MCF 10A (cell line): ENCODE measurements at regions not wholly inside any gene's neighbourhood (a gene's known extent, or its start where the extent isn't known, plus 50 kb on each side); places are given as distances from the start of the nearest gene placed in this dataset.

Experiments used
- BruUV-seq: library from RNA; stranded (reverse); fragments of 400-500 nt; replicated peaks from 2 replicates; lab custom pipeline; 2021; lab: Mats Ljungman, UMichigan
- CTCF ChIA-PET: fragments of 300-600 bp; sonication (Branson Sonifier 250); formaldehyde crosslinking; extraction: SDS; loops from one replicate; lab custom pipeline; 2021; ENCODE audit warnings: antibody characterized with exemption, inconsistent platforms; lab: Yijun Ruan, JAX
- POLR2A ChIA-PET: fragments of 300-600, 350-650 bp; sonication (Branson Sonifier 250); formaldehyde crosslinking; extraction: SDS; loops from one replicate; lab custom pipeline; 2020; ENCODE audit warnings: antibody characterized with exemption, inconsistent platforms; lab: Yijun Ruan, JAX
- DNase-seq: peaks from one replicate; pipeline ENCODE4 v3.0.0-alpha.2; 2018; ENCODE audit not compliant: unreplicated experiment
- H3K27ac Mint-ChIP-seq: one replicate; pipeline ENCODE4 v1.8.0; 2022; ENCODE audit warnings: mild to moderate bottlenecking, low read depth, mixed read lengths; ENCODE audit not compliant: unreplicated experiment
- H3K27me3 Mint-ChIP-seq: one replicate; pipeline ENCODE4 v1.8.0; 2022; ENCODE audit warnings: mixed read lengths; ENCODE audit not compliant: insufficient read depth, unreplicated experiment
- H3K36me3 Mint-ChIP-seq: one replicate; pipeline ENCODE4 v1.8.0; 2022; ENCODE audit warnings: mild to moderate bottlenecking, moderate library complexity, mixed read lengths; ENCODE audit not compliant: insufficient read depth, unreplicated experiment
- H3K4me1 Mint-ChIP-seq: one replicate; pipeline ENCODE4 v1.8.0; 2022; ENCODE audit warnings: mixed read lengths; ENCODE audit not compliant: insufficient read depth, unreplicated experiment
- H3K4me3 Mint-ChIP-seq: one replicate; pipeline ENCODE4 v1.8.0; 2022; ENCODE audit warnings: mild to moderate bottlenecking, moderate library complexity, mixed read lengths; ENCODE audit not compliant: unreplicated experiment
- H3K9me3 Mint-ChIP-seq: one replicate; pipeline ENCODE4 v1.8.0; 2022; ENCODE audit warnings: mixed read lengths; ENCODE audit not compliant: unreplicated experiment
- CTCF ChIP-seq: fragments of 200-600 bp; IDR thresholded peaks from one replicate; pipeline ENCODE4 v1.8.0; 2022; ENCODE audit warnings: antibody characterized with exemption, mild to moderate bottlenecking; ENCODE audit not compliant: unreplicated experiment
- intact Hi-C: fragments of 100-400 bp; cut with micrococcal nuclease; formaldehyde crosslinking; loops from 2 replicates; pipeline ENCODE4 v1.14.1; 2022

GRCh38 chr1:75990686-75991085 is 58.5 kb upstream of the ASB17 start:
- TF ChIP-seq CTCF: no peak
- no peaks in the 10 kb centered on the region for H3K4me1 Mint-ChIP-seq
- no peak for DNase-seq
- ChIA-PET POLR2A (interaction anchor here (0.7 kb wide), 1 partner anchor 133 kb away, joined by 5 read pairs; no protein-coding TSS in a partner anchor), CTCF (interaction anchor here (0.6 to 2.6 kb wide), 33 partner anchors 9 to 1357 kb away, joined by 3 to 29 read pairs (median 4); no protein-coding TSS in a partner anchor)
- H3K36me3 Mint-ChIP-seq: no peaks in the 10 kb centered on the region
- BruUV-seq: no TSS peak
- H3K27ac Mint-ChIP-seq: no peak overlapping the region
- H3K9me3 Mint-ChIP-seq: no peaks in the 10 kb centered on the region
- intact Hi-C loops: loop anchor here (1.0 to 5.0 kb wide), 5 partner anchors 82 to 1152 kb away; no protein-coding TSS in a partner anchor
- no peak overlapping the region for H3K4me3 Mint-ChIP-seq
- no peaks in the 10 kb centered on the region for H3K27me3 Mint-ChIP-seq

- BruUV-seq: no TSS peak
- peak; percentile 86 for TF ChIP-seq CTCF
Observed at GRCh38 chr1:75991497-75992114, 59.4 kb upstream of the ASB17 start.

GRCh38 chr1:75992312-75992711 is 60.1 kb upstream of the ASB17 start:
- H3K4me3 Mint-ChIP-seq: no peak overlapping the region
- peak; percentile 27 for DNase-seq
- no peak overlapping the region for H3K27ac Mint-ChIP-seq
- intact Hi-C loops: loop anchor here (5.0 kb wide), 3 partner anchors 150 to 1150 kb away; no protein-coding TSS in a partner anchor
- ChIA-PET CTCF (interaction anchor here (0.6 to 2.6 kb wide), 6 partner anchors 11 to 281 kb away, joined by 3 to 29 read pairs (median 4); no protein-coding TSS in a partner anchor), POLR2A (no interaction called here)
- no peaks in the 10 kb centered on the region for H3K27me3 Mint-ChIP-seq
- BruUV-seq: no TSS peak
- no peaks in the 10 kb centered on the region for H3K4me1 Mint-ChIP-seq
- no peaks in the 10 kb centered on the region for H3K9me3 Mint-ChIP-seq
- no peaks in the 10 kb centered on the region for H3K36me3 Mint-ChIP-seq
- no peak for TF ChIP-seq CTCF

More at GRCh38 chr1:75991497-75992114, 59.4 kb upstream of the ASB17 start:
- Mint-ChIP-seq H3K4me3 (no peak overlapping the region), H3K27me3 (no peaks in the 10 kb centered on the region), H3K9me3 (no peaks in the 10 kb centered on the region), H3K36me3 (no peaks in the 10 kb centered on the region), H3K4me1 (no peaks in the 10 kb centered on the region), H3K27ac (no peak overlapping the region)
- CTCF ChIA-PET: interaction anchor here (0.6 to 2.6 kb wide), 25 partner anchors 8 to 1152 kb away, joined by 3 to 29 read pairs (median 4); no protein-coding TSS in a partner anchor
- POLR2A ChIA-PET: no interaction called here
- peak; percentile 92 for DNase-seq
- intact Hi-C loops: loop anchor here (1.0 to 5.0 kb wide), 5 partner anchors 83 to 1151 kb away; no protein-coding TSS in a partner anchor

GRCh38 chr1:75993661-75994060 is 61.5 kb upstream of the ASB17 start:
- no peak for DNase-seq
- BruUV-seq: no TSS peak
- Mint-ChIP-seq H3K4me3 (no peak overlapping the region), H3K27me3 (no peaks in the 10 kb centered on the region), H3K27ac (no peak overlapping the region), H3K4me1 (no peaks in the 10 kb centered on the region), H3K36me3 (no peaks in the 10 kb centered on the region), H3K9me3 (no peaks in the 10 kb centered on the region)
- intact Hi-C loops: loop anchor here (5.0 kb wide), 3 partner anchors 151 to 1149 kb away; no protein-coding TSS in a partner anchor
- ChIA-PET CTCF (no interaction called here), POLR2A (no interaction called here)
- no peak for TF ChIP-seq CTCF
